NCI-H748 (cell line): ENCODE measurements at regions not wholly inside any gene's neighbourhood (a gene's known extent, or its start where the extent isn't known, plus 50 kb on each side); places are given as distances from the start of the nearest gene placed in this dataset.
"Not testable (repeated sequence)": the region's sequence is repeated elsewhere in the genome, so short reads cannot be mapped to it uniquely, and the experiment has no call there.

Experiments used
- DNase-seq: peaks from one replicate; lab custom pipeline; 2025; ENCODE audit not compliant: unreplicated experiment; lab: John Stamatoyannopoulos, UW

DNA sequence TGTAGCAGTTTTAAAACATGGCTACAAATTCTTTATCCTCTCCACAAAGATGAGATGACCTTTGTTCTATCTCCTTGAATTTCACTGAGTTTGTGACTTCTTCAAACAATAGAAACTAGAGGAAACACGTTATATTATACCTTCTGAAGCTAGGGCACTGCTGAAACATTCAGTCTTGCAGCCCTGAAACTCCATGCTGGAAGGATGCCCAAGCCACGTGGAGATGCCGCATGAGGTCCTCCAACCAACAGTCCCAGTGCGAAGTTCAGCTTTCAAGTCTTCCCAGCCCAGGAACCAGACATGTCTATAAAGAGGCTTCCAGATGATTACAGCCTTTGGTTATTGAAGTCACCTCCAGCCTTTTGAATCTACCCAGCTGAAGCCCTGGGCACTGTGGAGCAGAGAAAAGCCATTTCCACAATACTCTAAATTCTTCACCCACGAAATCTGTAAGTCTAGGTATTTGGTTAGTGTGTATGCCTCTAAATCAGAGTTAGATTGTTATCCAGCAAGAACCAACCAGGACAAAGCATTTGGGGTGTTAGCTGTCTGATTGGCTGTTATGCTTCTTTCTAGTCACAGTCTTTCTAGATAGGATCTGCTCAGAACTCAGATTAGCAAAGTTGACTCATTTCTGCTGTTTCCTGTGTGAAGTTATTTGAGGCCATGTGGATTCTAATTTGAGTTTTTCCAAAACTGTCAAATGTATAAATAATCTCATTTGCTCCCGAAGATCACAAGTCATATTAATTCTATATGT, 186.5 kb upstream of the TMEM72 start:
- no peak for DNase-seq

DNA sequence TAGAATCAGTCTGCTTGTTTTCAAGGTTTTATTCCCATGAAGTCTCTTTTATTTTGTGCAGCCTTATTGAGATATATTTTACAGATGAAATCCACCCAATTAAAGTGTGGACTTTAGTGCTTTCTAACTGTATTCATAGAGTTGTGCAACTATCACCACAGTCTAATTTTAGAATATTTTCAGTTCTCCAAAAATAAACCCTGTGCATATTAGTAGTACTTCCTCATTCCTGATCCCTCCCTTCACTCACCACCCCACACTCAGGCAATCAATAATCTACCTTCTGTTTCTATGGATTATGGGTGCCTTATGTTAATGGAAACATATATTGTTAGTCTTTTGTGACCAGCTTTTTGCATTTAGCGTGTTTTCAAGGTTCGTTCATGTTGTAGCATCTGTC, 185.7 kb upstream of the TMEM72 start:
- no peak for DNase-seq

DNA sequence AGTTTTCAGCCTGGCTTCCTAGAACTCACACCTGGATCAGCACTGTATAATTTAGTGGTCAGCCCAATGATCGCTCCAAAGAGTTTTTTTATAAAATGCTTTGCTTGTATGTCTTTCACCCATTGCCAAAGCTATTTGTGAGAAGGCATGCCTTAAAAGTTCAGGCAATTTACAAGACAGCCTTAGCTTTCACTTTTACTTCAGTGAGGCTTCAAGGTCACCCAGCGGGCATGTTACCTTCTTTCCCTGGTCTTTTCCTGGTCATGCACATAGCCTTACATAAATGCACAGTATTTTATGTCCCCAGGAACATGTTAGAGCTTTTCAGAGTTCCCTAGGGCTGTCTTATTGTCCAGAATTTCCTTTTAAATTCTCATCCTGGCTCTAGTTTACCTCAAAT, 179.9 kb upstream of the TMEM72 start:
- DNase-seq, result no peak

- no peak for DNase-seq
Observed at GRCh38 chr10:44733501-44734488, 177.3 kb upstream of the TMEM72 start.

DNA sequence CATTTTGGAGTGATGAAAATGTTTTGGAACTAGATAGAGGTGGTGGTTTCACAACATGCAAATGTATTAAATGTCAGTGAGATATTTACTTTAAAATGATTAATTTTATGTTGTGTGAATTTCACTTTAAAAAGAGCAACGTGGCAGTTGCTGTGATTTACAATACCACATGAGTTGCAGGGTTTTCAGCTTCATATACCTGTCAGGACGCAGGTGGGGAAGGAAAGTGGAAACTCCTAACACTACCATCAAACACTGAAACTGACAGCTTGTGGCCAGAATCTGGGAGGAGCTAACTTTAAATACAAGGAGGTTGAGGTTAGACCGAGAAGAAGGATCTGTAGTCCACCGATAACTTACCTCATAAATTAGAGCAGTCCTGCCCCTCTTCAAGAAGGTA, 168.9 kb upstream of the TMEM72 start:
- no peak for DNase-seq

GRCh38 chr10:44743535-44743934, 167.6 kb upstream of the TMEM72 start:
- DNase-seq, result no peak

- no peak for DNase-seq
Observed at GRCh38 chr10:44745920-44746319, 165.2 kb upstream of the TMEM72 start.

DNA sequence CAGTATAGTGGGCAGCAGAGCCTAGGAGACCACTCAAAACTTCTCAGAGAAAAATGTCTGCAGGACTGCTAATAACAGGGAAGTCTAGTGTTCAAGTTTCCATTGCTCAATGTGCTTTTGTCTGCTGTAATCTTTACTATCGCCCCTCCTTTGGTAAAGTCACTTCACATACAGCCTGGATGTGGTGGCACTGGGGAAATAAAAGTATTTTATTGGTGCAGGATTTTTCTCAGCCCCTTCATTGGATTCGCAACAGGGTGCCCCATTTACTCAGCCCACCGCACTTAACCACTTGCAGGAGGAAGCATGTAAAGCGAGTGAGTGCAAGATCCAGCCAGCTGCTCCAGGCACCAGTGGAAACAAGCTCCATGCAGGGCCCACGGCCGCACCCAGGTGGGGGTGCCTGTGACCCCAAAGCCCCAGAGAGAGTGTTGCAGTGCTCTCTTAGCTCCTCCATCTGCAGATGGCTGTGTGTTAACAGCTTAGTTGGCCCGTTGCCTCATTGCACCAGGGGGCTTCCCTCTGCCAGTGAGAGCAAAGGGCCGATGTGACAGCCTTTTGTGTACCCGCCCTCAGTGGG, 163.5 kb upstream of the TMEM72 start:
- no peak for DNase-seq

DNA sequence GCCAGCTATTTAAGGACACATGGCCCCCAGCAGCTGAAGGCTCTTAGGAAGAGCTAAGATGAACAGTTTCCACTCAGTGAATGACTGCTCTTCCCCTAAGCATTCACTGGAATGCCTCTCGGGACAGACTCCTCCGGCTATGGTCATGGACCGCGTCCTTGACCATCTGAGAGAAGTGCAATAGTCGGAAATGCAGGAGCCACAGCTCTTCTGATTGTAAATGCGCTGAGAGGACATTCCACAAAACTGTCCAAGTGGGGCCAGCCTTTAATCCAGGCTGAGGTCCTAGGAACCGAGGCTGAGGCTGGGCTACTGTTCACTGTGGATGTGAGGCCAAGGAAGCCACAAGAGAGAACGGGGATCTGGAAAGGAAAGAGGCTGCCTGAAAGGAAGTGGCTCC, 162.0 kb upstream of the TMEM72 start:
- no peak for DNase-seq

- peak; percentile 93 for DNase-seq
Observed at GRCh38 chr10:44752451-44753441, 158.4 kb upstream of the TMEM72 start.

GRCh38 chr10:44754355-44754754, 156.8 kb upstream of the TMEM72 start:
- DNase-seq, result not testable (repeated sequence)

DNA sequence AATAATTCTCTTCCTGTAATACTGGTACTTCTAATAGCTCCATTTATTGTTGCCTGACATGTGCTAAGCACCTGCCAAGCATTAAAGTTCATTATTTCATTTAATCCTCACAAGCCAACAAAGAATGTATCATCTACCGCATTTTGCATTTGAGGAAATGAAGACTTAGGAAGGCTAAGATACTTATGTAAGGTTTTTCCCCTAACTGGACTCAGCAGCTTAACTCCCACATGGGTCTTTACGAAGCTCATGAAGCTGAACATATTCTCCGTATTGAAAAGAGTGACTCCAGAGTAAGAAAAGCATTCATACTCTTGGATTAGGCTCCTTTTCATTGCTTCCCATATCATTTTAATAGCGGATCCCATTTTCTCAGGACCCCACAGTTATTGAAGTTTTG, 155.7 kb upstream of the TMEM72 start:
- no peak for DNase-seq

DNA sequence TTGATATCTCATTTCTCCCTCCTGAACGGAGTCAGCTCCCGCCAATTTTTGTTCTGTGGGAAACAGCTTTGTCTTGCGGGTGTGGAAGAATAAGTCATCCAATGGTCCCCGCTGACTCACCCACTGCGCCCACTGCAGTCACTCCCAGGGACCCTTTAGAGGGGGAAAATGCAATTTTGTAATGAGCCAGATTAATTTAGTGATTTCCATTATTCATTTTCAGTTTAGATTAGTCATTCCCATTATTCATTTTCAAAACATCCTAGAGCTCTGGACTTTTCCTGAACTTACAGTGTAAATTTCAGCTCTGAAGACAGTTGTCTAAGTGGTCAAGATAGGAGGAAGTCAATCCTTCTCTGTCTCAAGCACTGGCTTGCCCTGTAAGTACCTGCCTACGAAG, 154.9 kb upstream of the TMEM72 start:
- DNase-seq, result no peak

GRCh38 chr10:44757551-44758205, 153.5 kb upstream of the TMEM72 start:
- no peak for DNase-seq

DNA sequence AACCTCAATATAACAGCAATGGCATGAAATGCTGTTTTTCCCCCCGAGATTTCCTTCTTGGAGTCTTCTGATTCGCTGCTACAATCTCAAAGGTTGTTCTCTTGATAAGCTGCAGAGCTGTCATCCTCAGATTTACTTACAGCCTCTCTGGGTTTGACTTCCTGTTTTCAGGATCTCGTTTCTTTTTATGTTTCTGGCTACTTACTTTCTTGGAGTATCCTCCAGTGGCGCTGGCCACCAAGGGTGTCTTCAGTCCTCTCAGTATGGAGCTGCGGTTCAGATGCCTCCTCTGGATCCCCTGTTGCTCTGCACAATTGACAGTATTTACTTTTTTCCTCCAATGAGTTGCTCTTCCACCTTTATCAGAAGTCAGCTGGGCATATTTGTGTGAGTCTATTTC, 152.0 kb upstream of the TMEM72 start:
- no peak for DNase-seq

DNA sequence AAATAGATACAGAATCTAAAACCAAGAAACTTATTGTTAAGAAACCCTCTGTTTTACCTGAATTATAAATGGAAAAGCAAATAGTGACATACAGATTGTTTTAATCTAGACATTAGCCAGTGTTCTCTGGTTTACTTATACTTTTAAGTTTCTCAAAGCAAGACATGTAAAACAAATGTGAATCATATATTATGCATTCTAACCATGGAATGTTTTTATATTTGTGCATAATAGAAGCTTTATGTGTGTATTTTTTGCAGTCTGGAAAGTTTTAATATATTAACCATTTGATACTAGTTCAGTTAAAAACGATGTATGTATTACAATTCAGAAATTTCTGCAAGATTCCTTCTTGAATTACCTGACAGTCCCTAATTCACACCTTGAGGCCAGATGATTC, 150.6 kb upstream of the TMEM72 start:
- no peak for DNase-seq

GRCh38 chr10:44761076-44761475, 150.1 kb upstream of the TMEM72 start:
- no peak for DNase-seq

- DNase-seq, result no peak
Observed at GRCh38 chr10:44763331-44763730, 147.8 kb upstream of the TMEM72 start.

DNA sequence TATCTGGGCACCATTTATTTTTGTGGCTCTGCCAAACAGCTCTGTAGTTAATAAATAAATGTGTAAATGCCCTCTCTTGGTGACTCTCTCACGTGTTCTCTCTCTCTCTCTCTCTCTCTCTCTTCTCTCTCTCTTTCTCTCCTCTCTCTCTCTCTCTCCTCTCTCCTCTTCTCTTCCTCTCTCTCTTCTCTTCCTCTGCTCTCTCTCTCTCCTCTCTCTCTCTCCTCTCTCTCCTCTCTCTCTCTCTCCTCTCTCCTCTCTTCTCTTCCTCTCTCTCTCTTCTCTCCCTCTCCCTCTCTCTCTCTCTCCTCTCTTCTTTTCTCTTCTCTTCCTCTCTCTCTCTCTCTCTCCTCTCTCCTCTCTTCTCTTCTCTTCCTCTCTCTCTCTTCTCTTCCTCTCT, 145.8 kb upstream of the TMEM72 start:
- DNase-seq, result no peak

DNA sequence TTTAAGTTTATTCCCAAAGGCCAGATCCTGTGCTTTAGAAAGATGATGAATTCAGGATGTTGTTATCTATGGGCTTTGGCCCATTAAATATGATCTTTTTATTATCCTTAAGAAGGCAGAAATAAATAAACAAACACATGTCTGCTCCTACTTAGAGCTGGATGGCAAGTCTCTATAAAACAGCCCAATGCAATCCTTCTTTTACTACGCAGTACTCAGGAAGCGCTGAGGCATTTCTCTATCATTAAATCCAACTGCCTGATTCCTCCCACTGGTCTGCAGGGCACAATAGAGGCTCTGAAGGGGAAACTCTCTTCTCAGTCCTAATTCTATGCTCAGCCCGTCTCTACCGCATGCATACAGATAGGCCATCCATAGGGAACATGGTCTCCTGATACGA, 144.5 kb upstream of the TMEM72 start:
- DNase-seq, result no peak
